HepG2 (cell line): ENCODE measurements at regions not wholly inside any gene's neighbourhood (a gene's known extent, or its start where the extent isn't known, plus 50 kb on each side); places are given as distances from the start of the nearest gene placed in this dataset.

Experiments used
- BCLAF1 ChIP-seq: fragments of 450-650 bp; IDR thresholded peaks from 2 replicates; pipeline ENCODE4 v1.6.1; 2017; ENCODE audit warnings: mild to moderate bottlenecking
- BRD4 ChIP-seq: sonication (generic); formaldehyde crosslinking; IDR thresholded peaks from 2 replicates; pipeline ENCODE4 v1.4.0; 2020; ENCODE audit warnings: missing genetic modification reagents
- HNRNPK ChIP-seq: fragments of 200-400 bp; formaldehyde crosslinking; IDR thresholded peaks from 2 replicates; pipeline ENCODE4 v1.6.1; 2018; ENCODE audit warnings: low read length, low read depth, moderate library complexity, mild to moderate bottlenecking; ENCODE audit not compliant: poor library complexity, severe bottlenecking
- KLF6 ChIP-seq: IDR thresholded peaks from 2 replicates; pipeline ENCODE4 v1.8.0; 2016; ENCODE audit warnings: missing biosample characterization, missing genetic modification reagents
- NFIC ChIP-seq: IDR thresholded peaks from 2 replicates; pipeline ENCODE4 v1.6.1; 2012; ENCODE audit warnings: mild to moderate bottlenecking, low read length, inconsistent platforms
- NFYC ChIP-seq: IDR thresholded peaks from 2 replicates; pipeline ENCODE4 v1.6.1; 2016; ENCODE audit warnings: missing genetic modification reagents, missing compliant biosample characterization
- RBAK ChIP-seq: sonication (generic); formaldehyde crosslinking; IDR thresholded peaks from 2 replicates; pipeline ENCODE4 v1.5.1; 2020; ENCODE audit warnings: mild to moderate bottlenecking, missing genetic modification reagents
- ZNF232 ChIP-seq: sonication (generic); formaldehyde crosslinking; IDR thresholded peaks from 2 replicates; pipeline ENCODE4 v1.4.0; 2020; ENCODE audit warnings: missing genetic modification reagents, borderline replicate concordance
- ZSCAN25 ChIP-seq: sonication (generic); formaldehyde crosslinking; IDR thresholded peaks from 2 replicates; pipeline ENCODE4 v1.8.0; 2022; ENCODE audit warnings: mild to moderate bottlenecking, missing genetic modification reagents
- TF ChIP-seq, protein P1 (sequence below): sonication (generic); formaldehyde crosslinking; IDR thresholded peaks from 2 replicates; pipeline ENCODE4 v1.5.0; 2020; ENCODE audit warnings: mild to moderate bottlenecking, missing genetic modification reagents, moderate library complexity

GRCh38 chr1:58059789-58060188, 486.7 kb downstream of the OMA1 start:
- TF ChIP-seq, protein P1, sequence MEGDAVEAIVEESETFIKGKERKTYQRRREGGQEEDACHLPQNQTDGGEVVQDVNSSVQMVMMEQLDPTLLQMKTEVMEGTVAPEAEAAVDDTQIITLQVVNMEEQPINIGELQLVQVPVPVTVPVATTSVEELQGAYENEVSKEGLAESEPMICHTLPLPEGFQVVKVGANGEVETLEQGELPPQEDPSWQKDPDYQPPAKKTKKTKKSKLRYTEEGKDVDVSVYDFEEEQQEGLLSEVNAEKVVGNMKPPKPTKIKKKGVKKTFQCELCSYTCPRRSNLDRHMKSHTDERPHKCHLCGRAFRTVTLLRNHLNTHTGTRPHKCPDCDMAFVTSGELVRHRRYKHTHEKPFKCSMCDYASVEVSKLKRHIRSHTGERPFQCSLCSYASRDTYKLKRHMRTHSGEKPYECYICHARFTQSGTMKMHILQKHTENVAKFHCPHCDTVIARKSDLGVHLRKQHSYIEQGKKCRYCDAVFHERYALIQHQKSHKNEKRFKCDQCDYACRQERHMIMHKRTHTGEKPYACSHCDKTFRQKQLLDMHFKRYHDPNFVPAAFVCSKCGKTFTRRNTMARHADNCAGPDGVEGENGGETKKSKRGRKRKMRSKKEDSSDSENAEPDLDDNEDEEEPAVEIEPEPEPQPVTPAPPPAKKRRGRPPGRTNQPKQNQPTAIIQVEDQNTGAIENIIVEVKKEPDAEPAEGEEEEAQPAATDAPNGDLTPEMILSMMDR (CRISPR knock-in tag) = no peak
- TF ChIP-seq KLF6 (CRISPR knock-in tag) = no peak
- TF ChIP-seq RBAK (CRISPR knock-in tag) = no peak
- TF ChIP-seq BRD4 (CRISPR knock-in tag) = no peak
- no peak for TF ChIP-seq BCLAF1
- TF ChIP-seq NFIC = no peak
- no peak for TF ChIP-seq HNRNPK
- TF ChIP-seq ZNF232 (CRISPR knock-in tag) = no peak
- no peak for TF ChIP-seq NFYC
- no peak for TF ChIP-seq ZSCAN25 (CRISPR knock-in tag)
